Tibial nerve (tissue), 4 donors: ENCODE measurements at regions not wholly inside any gene's neighbourhood (a gene's known extent, or its start where the extent isn't known, plus 50 kb on each side); places are given as distances from the start of the nearest gene placed in this dataset.

Experiments used
- DNase-seq, 2 donors: peaks; one replicate each; pipeline ENCODE4 v3.0.0-alpha.2; 2019; ENCODE audit warnings: low spot score in 2 of 2
- H3K27ac ChIP-seq, 4 donors: fragments of 200-600 bp; sonication (generic) in 3 of 4; one replicate each; pipeline ENCODE4 v1.5.1; 2017 to 2019; ENCODE audit warnings: mild to moderate bottlenecking in 1 of 4
- H3K27me3 ChIP-seq, 2 donors: fragments of 200-600 bp; sonication (generic) in 1 of 2; one replicate each; pipeline versions ENCODE4 v1.5.1 to v1.6.0; 2017 to 2019
- H3K36me3 ChIP-seq, 3 donors: fragments of 200-600 bp; sonication (generic); one replicate each; pipeline ENCODE4 v1.5.1; 2018 to 2019
- H3K4me1 ChIP-seq, 4 donors: fragments of 200-600 bp; sonication (generic) in 3 of 4; one replicate each; pipeline ENCODE4 v1.5.1; 2017 to 2019
- H3K4me3 ChIP-seq, 4 donors: fragments of 200-600 bp; sonication (generic) in 3 of 4; one replicate each; pipeline ENCODE4 v1.5.1; 2017 to 2019; ENCODE audit warnings: mild to moderate bottlenecking in 1 of 4, moderate library complexity in 1 of 4
- H3K9me3 ChIP-seq, 4 donors: fragments of 200-600 bp; sonication (generic) in 3 of 4; one replicate each; pipeline ENCODE4 v1.5.1; 2017 to 2019
- CTCF ChIP-seq, 5 experiments: fragments of 200-600 bp in 3 of 5; fragments of 450-650 bp in 2 of 5; sonication (generic) in 3 of 5; IDR thresholded peaks; one replicate each; pipeline ENCODE4 v1.5.1; 2016 to 2019; ENCODE audit warnings: antibody characterized with exemption in 5 of 5, mild to moderate bottlenecking in 3 of 5, moderate library complexity in 2 of 5
- EP300 ChIP-seq, 2 donors: sonication (generic); formaldehyde crosslinking; IDR thresholded peaks; one replicate each; pipeline ENCODE4 v1.6.1; 2017; ENCODE audit warnings: antibody characterized with exemption in 2 of 2, mild to moderate bottlenecking in 1 of 2
- POLR2A ChIP-seq, 2 donors: fragments of 450-650 bp; IDR thresholded peaks; one replicate each; pipeline ENCODE4 v1.6.1; 2017; ENCODE audit warnings: antibody characterized with exemption in 2 of 2, mild to moderate bottlenecking in 2 of 2, moderate library complexity in 2 of 2
- WGBS, 2 donors: methylation state at CpG; one replicate each; pipeline ENCODE4 v1.1.5; 2018; 5-methylcytosine and 5-hydroxymethylcytosine counted together

GRCh38 chr15:89401631-89402517 lies 67.2 kb upstream of the POLG start:
- Histone ChIP-seq H3K27ac (no peak overlapping the region), H3K4me1 (peaks cover 0 to 28% (median 20%) of the 10 kb centered on the region in 4 donors), H3K4me3 (no peak overlapping the region)

GRCh38 chr15:89400782-89401545 lies 66.3 kb upstream of the POLG start:
- TF ChIP-seq POLR2A (IDR thresholded peaks at IDR 0.05) (no peak), CTCF (IDR thresholded peaks at IDR 0.05) (no peak), EP300 (IDR thresholded peaks at IDR 0.05) (no peak)
- Histone ChIP-seq H3K27ac (no peak overlapping the region), H3K4me1 (peaks cover 0 to 18% (median 15%) of the 10 kb centered on the region in 4 donors), H3K4me3 (no peak overlapping the region), H3K27me3 (peaks cover 5 to 100% of the 10 kb centered on the region in 2 donors), H3K36me3 (no peaks in the 10 kb centered on the region), H3K9me3 (no peaks in the 10 kb centered on the region)
- no peak for DNase-seq
- WGBS, 2 donors, result 30 to 41% methylated on average over 7 of the region's 7 CpGs

More at GRCh38 chr15:89401631-89402517, 67.2 kb upstream of the POLG start:
- Histone ChIP-seq H3K9me3 (no peaks in the 10 kb centered on the region), H3K27me3 (peaks cover 5 to 100% of the 10 kb centered on the region in 2 donors), H3K36me3 (no peaks in the 10 kb centered on the region)
- TF ChIP-seq EP300 (IDR thresholded peaks at IDR 0.05), result no peak
- no peak for TF ChIP-seq POLR2A (IDR thresholded peaks at IDR 0.05)
- no peak for TF ChIP-seq CTCF (IDR thresholded peaks at IDR 0.05)
- 9 to 14% methylated on average over 12 of the region's 12 CpGs for WGBS, 2 donors
- DNase-seq, result no peak

GRCh38 chr15:89400116-89400781 lies 65.6 kb upstream of the POLG start:
- H3K27ac ChIP-seq, result no peak overlapping the region
- peaks cover 0 to 16% (median 15%) of the 10 kb centered on the region in 4 donors for H3K4me1 ChIP-seq
- DNase-seq, result no peak
- H3K27me3 ChIP-seq, result peaks cover 5 to 98% of the 10 kb centered on the region in 2 donors
- 4 to 6% methylated on average over 10 to 31 of the region's 55 CpGs for WGBS, 2 donors
- no peaks in the 10 kb centered on the region for H3K36me3 ChIP-seq
- no peaks in the 10 kb centered on the region for H3K9me3 ChIP-seq
- H3K4me3 ChIP-seq, result peak overlapping the region in 3 of 4 donors; percentile 6 to 41 (median 40)
- TF ChIP-seq POLR2A (IDR thresholded peaks at IDR 0.05), result no peak
- TF ChIP-seq CTCF (IDR thresholded peaks at IDR 0.05), result no peak
- TF ChIP-seq EP300 (IDR thresholded peaks at IDR 0.05), result no peak

- no peak for TF ChIP-seq EP300 (IDR thresholded peaks at IDR 0.05)
- peak in 1 of 5 experiments; percentile 15 for TF ChIP-seq CTCF (IDR thresholded peaks at IDR 0.05)
- H3K9me3 ChIP-seq, result no peaks in the 10 kb centered on the region
- peak overlapping the region; percentile 6 to 41 (median 32) for H3K4me3 ChIP-seq
- no peak for DNase-seq
- no peak overlapping the region for H3K27ac ChIP-seq
- peaks cover 5 to 97% of the 10 kb centered on the region in 2 donors for H3K27me3 ChIP-seq
- WGBS, 2 donors, result 1% methylated on average over 27 to 63 of the region's 68 CpGs
- H3K4me1 ChIP-seq, result peaks cover 0 to 16% (median 15%) of the 10 kb centered on the region in 4 donors
- no peaks in the 10 kb centered on the region for H3K36me3 ChIP-seq
Measured at GRCh38 chr15:89399238-89400115, 64.9 kb upstream of the POLG start.
